GM21786 (cell line): ENCODE measurements at regions not wholly inside any gene's neighbourhood (a gene's known extent, or its start where the extent isn't known, plus 50 kb on each side); places are given as distances from the start of the nearest gene placed in this dataset.

ENCODE experiments used
- ATAC-seq: cut with Tn5 transposase; IDR thresholded peaks from one replicate; pipeline ENCODE4 v1.9.1; 2021; ENCODE audit not compliant: unreplicated experiment

DNA sequence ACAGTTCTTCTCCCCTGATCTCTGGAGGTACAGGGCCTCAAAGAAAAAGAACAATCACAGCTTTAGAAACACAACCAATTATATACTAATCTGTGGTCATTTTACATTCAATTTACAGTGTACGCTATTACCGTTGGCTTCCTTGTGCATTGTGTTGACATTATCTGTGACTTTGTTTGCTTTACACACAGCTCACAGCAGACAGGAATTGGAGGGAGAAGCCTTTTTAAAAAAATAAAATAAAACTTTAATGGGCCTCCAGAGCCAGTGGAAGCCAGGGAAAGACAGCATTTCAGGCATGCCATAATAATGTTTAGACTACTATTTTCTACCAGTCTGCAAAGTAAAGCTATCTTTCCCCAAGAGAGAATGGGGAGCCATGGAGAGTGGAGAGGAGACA, 179.0 kb upstream of the ADO start:
- ATAC-seq, result no peak

DNA sequence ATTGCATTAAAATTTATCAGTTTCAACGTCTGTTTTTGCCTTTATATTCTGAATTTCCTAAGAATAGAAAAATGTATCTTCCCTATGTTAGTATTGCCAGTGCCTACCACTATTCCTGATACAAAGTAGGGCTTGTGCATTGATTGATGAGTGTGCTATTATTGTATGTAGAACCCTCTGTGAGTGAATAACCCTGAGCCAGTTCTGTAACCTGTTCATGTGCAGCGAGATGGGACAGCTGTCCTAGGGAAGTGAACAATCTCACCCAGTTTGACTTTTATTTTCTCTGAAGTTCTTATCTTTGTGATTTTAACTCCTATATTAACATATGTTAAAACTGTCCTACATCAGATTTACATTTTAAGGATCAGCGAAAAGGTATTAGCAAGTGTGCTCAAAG, 178.4 kb upstream of the ADO start:
- ATAC-seq, result no peak

DNA sequence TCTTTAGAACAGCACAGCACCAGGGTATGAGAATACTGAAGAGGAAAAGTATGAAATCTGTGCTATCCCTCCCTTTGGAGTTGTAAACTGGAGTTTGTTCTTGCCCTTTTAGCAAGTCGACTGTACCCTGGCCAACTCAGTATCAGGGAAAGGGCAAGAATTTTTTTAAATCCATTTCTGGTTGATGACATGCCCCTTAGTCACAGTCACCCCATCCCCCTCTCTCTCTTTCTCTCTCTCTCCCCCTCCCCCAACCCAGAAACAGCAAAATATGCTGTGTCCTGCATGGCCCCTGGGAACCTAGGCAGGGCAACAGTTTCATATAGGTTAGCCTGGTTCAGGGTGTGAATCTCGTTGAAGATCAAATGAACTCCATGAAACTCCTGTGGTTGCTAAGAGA, 177.7 kb upstream of the ADO start:
- no peak for ATAC-seq

DNA sequence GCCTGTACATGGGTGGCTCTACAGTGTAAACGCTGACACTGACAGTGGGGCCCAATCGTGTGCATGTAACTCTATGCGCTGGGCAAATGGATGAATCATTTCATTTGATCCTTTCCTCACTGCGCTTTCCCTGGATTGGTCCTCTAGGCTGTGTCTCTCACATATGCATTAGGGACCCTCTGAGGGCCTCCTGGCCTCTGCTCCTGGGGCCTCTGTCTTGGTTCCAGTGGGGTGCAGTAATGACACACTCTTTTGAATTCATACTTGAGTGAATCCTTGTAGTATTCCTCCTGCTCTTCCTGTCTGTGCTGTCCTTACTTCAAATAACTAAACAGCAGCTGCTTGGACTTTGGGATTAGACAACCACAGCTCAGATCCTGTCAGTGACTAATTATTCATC, 176.5 kb upstream of the ADO start:
- no peak for ATAC-seq

DNA sequence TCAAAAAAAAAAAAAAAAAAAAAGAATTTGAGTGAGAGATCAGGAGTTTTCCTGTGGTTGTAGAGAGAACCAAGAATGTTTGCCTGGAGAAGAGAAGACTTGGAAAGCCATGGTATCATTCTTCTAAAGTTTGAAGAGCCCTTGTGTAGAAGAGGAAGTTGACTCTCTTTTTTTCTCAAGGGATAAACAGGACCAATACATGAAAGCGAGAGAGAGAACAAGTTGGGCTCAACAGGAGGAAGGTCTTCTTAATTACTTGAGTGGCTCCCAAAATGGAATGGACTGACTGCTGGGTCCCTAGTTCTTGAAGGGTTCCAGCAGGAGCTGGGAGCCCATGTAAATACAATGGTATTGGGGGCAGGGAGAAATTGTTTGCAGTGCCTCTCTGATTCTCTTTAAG, 173.3 kb upstream of the ADO start:
- no peak for ATAC-seq

DNA sequence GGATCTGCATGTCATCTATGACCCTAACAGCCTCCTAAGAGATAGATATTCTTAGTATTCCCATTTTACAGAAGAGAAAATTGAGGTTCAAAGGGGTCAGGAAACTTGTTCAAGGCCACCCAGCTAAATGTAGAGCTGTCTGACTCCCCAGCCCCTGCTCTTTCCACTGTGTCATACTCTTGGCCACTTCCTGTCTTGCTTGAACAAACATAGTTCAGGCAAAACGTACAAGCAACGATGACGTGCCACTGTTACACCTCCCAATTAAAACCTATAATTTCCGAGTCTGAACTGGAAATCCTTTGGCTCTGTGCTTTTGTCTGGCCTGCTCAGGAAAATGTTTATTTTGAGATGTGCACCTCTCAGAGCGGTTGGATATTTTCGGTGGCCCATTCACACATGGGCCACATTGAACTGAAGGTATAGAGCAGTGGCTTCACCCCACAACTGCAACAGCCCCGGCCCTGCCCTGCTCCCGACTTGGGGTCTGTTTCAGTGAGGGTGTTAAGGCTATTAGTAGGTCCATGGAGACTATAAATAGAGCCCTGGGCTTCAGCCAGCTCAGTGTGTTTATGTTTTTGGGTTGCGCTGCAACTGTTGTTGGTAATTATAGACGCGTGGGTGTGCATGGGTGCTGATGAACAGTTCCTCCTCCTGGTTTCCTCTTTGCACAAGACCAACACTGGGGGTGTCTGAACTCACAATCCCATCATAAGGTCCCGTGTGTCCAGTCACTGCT, 172.3 kb upstream of the ADO start:
- peak; percentile 71 for ATAC-seq

DNA sequence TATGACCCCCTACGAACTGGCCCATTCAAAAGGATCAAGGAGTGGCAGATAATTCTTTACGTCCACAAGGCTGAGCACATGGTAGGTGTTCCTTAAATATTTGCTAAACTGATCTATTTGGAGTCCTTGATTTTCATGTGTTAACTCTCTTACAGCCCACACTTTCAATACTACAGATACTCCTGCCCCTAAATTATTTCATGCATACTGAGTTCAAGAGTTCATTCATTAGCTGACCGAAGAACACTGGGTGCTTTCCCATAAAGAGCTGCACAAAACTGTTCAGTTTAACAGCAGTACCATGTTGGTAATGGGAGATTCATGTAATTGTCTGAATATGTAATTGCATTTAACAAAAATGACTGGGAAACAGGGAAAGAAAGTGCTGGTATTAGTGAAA, 170.5 kb upstream of the ADO start:
- no peak for ATAC-seq

DNA sequence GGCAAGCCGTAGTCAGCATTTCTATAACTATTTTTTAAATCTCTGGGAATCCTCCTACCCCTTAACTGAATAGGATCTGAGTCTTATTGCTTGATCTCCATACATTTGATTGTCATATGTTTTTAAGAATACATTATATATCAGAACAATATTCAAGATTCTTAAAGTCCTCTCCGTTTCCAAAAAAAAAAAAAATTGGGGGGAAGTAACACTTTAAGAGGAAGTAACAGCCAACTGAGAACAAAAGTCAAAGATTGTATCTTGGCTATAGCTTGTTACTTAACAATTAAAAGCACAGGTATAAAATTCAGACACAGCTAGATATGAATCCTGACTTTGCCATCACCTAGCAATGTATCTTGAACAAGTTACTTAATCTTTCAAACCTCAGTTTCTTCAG, 169.9 kb upstream of the ADO start:
- ATAC-seq, result no peak

DNA sequence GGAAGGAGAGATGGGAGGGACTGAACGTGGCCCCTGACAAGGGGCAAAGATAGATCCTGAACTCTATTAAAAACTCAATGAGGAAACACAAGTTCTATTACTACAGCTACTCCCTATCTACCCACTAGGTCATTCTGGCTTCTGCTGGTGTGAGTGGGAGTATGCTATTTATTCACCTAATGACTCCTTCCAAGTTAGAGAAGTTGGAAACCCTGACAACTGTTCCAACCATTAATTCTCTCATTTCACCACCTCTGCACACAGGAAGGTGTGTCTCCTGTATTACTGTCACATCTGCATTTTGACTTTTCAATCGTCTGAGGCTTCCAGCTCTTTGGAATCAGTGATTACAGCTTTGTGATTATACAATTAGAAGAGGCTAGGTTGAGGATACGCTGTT, 169.4 kb upstream of the ADO start:
- no peak for ATAC-seq

DNA sequence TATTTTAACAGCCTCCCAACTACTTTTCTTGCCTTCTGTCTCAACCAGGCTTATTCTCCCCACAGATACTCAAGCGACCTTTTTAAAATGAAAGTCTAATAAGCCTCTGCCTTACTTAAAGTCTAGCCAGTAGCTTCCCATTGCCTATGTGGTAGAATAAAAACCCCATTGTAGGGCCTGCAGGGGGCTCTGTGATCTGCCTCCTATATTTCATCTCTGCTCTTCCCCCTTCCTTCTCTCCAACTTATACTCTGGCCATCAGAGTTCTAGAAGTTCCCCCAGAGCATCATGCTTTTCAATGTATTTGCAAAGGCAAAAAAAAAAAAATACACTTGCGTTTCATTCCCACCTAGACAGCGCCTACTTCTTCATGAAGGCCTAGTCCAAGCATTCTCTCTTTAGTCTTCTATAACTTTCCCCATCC, 167.7 kb upstream of the ADO start:
- ATAC-seq, result no peak

DNA sequence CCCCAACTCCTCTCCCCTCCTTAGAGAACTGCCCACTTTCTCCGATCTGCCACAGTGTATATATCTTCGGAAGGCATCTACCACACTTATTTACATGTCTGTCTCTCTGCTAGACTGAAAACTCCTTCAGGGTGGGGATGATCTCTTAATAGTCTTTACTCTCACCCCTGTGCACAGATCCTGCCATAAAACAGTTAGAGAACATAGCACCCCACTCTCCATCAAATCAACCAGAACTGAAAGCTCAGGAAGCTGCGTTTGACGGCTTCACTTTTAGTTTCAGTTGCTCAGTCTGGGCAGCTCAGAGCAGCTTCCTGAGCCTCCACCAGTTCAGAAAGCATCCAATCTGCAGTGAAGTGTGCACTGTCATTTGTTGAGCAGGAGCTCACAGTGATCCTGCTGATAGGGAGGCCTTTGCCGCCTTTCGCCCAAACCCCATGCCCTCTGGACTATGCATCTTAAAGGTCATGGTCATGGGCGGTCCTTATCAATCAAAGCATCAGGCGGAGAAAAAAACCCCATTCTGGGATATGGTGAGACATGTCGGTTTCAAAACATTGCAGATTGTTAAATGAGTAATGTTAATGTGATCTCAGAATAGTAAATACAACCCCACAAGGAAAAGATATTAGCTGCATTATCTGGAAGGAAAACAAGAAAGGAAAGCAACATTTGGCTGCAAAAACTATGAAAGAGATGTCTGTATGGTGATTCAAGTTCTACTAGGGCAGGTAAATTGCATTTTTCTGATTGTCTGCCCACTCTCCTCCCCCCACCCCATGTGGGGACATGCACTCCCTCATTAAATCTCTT, 167.1 kb upstream of the ADO start:
- ATAC-seq, result peak; percentile 44

DNA sequence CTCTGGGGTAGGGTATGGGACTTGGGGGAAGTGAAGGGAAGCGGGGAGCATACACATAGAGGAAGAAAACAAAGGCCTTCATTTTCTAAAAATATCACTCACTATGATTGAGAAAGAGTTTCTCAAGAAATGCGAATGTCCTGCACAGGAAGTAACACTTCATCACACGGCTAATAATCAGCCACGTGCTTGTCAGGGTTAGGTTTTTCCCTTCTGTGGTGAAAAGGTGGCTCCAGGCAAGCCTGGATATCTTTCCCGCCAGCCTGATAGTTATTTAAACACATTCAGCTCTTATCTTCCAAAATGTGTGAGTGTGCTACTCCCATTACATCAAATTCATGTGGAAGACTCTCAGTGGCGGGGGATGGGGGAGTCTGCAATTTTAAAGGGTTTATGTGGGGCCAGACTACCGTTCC, 166.4 kb upstream of the ADO start:
- ATAC-seq, result peak; percentile 46

DNA sequence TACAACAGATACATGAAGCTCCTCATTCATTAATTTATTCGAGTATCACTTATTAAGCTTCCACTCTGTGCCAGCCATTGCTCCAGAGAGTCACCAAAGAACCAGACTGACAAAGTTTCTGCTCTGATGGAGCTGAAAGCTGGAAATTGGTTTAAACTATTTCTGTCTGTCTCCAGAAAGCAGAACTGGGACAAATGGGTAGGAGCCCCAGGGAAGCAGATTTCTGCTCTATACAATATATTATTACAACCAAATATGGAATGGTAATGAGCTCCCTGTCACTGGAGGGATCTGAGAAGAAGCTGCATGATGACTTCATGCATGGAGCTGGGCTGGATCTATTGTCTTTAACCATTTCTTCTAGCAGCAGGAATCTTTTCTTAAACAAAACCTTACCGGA, 165.4 kb upstream of the ADO start:
- no peak for ATAC-seq

DNA sequence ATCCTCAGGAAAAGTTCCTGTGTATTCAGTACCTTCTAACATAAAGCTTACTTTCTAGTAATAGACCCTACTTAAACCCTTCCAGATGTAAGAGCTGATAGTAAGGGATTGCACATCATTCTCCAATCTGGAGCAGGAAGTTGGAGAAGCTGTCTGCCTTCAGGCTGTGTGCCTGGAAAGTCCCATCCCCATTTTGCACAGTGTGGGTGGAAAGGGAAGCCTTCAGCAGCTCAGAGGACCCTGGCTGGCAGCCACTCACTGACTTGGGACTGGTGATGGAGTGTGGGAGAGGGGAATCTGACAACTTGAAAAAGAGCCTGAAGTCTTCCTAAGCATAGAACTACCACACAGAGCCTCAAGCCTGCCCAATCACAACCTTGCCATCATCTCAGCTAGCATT, 164.1 kb upstream of the ADO start:
- ATAC-seq, result no peak

DNA sequence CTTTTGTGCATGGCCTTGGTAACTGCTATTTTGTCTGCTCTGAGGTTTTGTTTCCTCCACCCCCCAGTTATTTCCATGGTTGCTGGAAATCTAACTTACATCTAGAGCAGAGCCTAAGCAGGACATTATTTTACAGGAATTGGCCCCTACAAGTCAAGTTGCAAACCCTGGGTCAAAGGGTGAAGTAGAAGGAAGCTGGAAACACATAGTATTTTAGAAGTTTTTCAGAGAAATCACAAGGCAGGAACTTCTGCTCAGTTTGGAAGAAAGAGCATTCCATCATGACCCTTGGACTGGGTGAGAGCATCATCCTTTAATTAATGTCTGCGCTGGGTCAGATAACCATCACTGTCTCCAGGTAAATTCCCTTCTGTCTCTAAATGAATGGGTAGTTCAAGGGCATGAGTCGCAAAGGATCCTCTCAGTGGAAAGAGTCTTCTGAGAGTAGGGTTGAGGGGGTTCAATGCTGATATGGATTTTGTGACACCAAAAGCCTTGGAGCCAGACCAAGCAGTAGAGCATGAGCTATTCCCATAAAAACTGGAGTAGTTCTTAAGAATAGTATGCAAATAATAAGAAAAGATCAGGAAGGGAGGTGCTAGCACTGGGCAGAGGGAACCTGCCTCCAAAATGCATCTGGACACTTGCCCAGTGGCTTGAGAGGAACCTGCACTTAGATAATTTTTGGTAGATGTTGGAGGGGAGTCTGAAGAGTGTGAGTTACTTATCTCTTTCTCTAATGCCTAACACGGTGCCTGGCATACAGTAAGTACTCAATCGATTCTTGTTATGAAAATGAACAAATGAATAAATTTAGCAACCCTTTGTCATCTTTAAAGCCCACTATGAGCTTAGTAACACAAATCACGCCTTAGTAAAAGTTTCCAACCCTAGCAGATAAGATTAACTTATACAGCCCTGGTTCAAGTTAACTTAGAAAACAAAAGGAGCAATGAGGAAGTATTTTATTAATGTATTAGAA, 160.6 kb upstream of the ADO start:
- ATAC-seq, result no peak

DNA sequence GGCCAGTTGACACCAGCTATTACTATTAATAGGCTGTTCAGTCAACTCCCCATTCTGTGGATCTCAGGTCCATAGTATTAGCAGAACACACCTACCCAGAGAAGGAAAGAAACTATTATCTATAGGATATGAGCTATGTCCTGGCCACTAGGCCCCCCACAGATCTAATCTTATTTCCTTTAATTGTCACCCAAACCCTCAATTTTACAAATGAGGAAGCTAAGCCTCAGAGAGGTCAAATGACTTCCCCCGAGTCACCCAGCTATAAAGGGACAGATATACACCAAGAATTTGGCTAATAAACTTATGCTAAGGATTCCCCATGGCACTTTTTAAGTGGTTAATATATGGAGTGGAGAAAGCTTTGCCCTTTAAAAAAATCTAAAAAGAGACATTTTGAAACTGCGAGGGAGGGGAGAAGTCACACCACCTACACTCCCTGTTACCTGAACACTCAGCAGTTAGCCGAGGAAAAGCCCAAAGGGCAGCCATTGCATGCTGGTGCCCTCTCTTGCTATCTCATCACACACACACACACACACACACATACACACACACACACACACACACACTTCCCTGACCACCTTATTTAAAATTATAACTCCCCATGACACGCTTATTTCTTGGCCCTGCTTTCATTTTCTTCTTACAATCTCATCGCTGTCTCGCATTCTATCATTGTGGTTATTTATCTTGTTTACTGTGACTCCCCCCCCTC, 157.0 kb upstream of the ADO start:
- no peak for ATAC-seq

DNA sequence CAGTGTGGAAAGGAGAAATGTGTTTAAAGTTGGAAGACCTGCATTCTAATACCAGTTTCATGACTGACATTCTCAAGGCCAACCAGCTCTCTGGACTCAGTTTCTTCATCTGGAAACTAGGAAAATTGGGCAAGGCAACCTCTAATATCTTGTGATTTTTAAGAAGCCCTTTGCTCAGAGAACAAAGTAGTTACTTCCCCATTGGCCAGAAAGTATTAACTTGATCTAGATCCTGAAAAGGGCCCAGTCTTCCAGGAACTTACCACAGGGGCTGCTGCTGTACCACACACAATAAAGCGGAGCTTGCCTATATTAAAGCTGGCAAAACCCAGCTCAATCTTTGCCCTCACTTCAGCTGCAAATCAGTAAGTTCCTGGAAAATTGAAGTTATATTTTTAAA, 155.6 kb upstream of the ADO start:
- no peak for ATAC-seq

DNA sequence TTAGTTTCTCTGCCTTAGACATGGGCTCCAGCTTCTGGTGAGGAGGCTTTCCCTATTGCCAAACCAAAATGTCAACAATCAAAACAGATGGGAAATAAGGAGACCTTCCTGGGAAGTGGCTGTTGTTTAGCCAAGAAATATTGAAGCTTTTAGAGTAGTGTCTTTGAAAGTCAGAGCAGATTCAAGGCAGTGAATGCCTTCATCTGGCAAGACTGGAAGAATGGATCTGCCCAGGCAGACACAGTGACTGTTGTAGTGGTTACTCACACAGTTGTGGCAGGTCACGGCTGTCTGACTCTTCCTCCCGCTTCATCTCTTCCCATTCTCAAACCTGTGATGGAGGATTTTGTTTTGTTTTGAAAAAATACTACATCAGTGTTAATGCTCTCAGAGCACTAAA, 154.1 kb upstream of the ADO start:
- ATAC-seq, result no peak

DNA sequence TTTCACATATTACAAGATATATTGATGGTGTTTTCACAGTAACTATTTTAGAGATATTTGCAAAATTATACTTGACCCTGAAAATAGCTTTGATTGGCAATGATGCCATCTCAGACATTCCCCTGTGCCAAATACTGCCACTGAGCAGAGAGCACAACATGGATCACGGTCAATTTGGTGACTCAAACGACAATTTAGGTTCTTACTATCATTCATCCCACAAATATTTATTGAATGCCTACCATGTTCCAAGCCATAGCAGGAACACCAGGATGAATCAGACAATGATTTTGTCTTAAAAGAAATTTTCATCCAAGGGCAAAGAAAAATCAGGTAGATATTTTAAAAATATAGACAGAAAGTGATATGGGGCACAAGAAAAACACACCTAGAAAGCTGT, 153.2 kb upstream of the ADO start:
- ATAC-seq, result no peak

DNA sequence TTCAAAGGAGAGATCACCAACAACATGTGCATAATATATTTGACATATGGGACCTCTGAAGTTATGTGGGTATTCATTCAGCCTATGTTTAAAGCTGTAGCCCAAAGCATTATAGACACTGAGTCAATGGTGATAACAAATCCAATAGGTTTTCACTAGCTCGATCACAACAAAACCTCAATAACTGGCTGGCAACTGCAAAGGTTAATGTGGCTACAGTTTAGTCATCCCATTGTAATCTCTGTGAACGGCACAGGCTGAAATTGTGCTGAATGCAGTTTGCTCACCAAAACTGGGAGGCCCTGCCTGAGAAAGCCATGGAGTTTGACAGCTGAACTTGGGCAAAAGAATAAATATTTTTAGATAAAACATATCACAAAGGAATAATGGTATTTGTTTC, 152.4 kb upstream of the ADO start:
- no peak for ATAC-seq

DNA sequence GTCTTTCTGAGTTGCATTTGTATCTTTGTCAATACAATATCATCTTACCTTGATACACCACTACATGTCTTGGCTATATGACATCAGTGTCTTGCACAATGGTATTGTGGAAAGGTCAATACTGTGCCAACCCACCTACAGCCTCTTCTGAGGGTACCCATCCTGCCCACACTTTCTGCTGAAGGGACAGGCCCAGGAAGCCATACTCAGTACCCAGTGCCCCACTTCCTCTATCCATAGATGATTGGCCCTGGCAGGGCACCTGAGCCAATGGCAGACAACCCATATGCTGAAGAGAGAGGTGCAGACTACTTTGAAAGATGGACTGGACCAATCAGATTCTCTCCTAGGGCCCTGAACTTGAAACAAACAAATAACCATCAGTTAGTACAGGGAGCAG, 152.0 kb upstream of the ADO start:
- ATAC-seq, result no peak
